Neural cell (in vitro differentiated cells): ENCODE measurements at regions not wholly inside any gene's neighbourhood (a gene's known extent, or its start where the extent isn't known, plus 50 kb on each side); places are given as distances from the start of the nearest gene placed in this dataset.
"Not testable (repeated sequence)": the region's sequence is repeated elsewhere in the genome, so short reads cannot be mapped to it uniquely, and the experiment has no call there.

ENCODE experiments used
- H2AFZ ChIP-seq: fragments of 200-600, 300-800 bp; sonication (generic), shearing (Covaris generic); 2 replicates; pipeline ENCODE4 v1.6.0; 2014; ENCODE audit warnings: low read depth, mild to moderate bottlenecking, antibody characterized with exemption, low read length, moderate library complexity
- H3F3A ChIP-seq: fragments of 200-600 bp; shearing (Covaris generic); 2 replicates; pipeline ENCODE4 v1.6.1; 2016; ENCODE audit warnings: mild to moderate bottlenecking, moderate library complexity, mixed read lengths, antibody characterized with exemption, low read length; ENCODE audit not compliant: insufficient read depth, poor library complexity, severe bottlenecking
- H3K27ac ChIP-seq: fragments of 200-600, 300-800 bp; sonication (generic), shearing (Covaris generic); 2 replicates; pipeline ENCODE4 v1.5.1; 2014; ENCODE audit warnings: mild to moderate bottlenecking, low read length, moderate library complexity
- H3K27me3 ChIP-seq: fragments of 300-800, 200-600 bp; sonication (generic), shearing (Covaris generic); 2 replicates; pipeline ENCODE4 v1.6.0; 2014; ENCODE audit warnings: mild to moderate bottlenecking, low read depth, low read length, moderate library complexity; ENCODE audit not compliant: insufficient read depth
- H3K36me3 ChIP-seq: fragments of 300-800, 200-600 bp; sonication (generic), shearing (Covaris generic); 2 replicates; pipeline ENCODE4 v1.5.1; 2014; ENCODE audit warnings: mild to moderate bottlenecking, antibody characterized with exemption, low read length, moderate library complexity; ENCODE audit not compliant: insufficient read depth
- H3K4me2 ChIP-seq: fragments of 300-800, 200-600 bp; sonication (generic), shearing (Covaris generic); 2 replicates; pipeline ENCODE4 v1.6.0; 2014; ENCODE audit warnings: mild to moderate bottlenecking, low read length
- H3K4me3 ChIP-seq: fragments of 300-800, 200-600 bp; sonication (generic), shearing (Covaris generic); 2 replicates; pipeline ENCODE4 v1.5.1; 2014; ENCODE audit warnings: mild to moderate bottlenecking, low read length, moderate library complexity
- H3K79me2 ChIP-seq: fragments of 200-600 bp; shearing (Covaris generic); replicated peaks from 2 replicates; pipeline ENCODE4 v1.6.0; 2014; ENCODE audit warnings: mild to moderate bottlenecking, low read length, moderate library complexity; ENCODE audit not compliant: insufficient read depth
- H3K9ac ChIP-seq: fragments of 300-800, 200-600 bp; sonication (generic), shearing (Covaris generic); 2 replicates; pipeline ENCODE4 v1.6.1; 2016; ENCODE audit warnings: mild to moderate bottlenecking, low read length, mixed read lengths
- H3K9me2 ChIP-seq: fragments of 200-600 bp; shearing (Covaris generic); 2 replicates; pipeline ENCODE4 v1.6.1; 2016; ENCODE audit warnings: mild to moderate bottlenecking, low read length, mixed read lengths; ENCODE audit not compliant: insufficient read depth
- H3K9me3 ChIP-seq: fragments of 200-600, 300-800 bp; sonication (generic), shearing (Covaris generic); 2 replicates; pipeline ENCODE4 v1.6.1; 2016; ENCODE audit warnings: mild to moderate bottlenecking, mixed run types, low read length, moderate library complexity, mixed read lengths
- H4K20me1 ChIP-seq: fragments of 200-600 bp; shearing (Covaris generic); 2 replicates; pipeline ENCODE4 v1.6.1; 2016; ENCODE audit warnings: mild to moderate bottlenecking, mixed run types; ENCODE audit not compliant: insufficient read depth

DNA sequence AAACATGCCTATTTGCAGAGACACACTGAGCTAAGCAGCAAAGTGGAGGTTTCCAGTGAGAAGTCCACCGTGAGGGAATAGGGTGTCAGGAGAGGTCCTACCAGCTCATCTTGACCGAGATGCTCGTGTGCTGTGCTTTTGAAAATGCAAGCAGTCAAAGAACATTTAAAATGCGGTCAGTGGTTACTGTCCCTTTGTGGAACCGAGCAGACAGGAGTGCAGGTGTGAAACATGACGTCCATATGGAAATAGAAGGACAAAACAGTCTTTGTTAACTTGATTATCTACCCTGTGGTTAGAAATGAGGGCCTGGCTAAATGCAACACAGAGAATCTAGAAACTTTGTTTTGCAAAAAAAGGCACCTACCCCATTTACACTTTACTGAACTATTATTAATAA is 473.3 kb downstream of the SPATA31A6 start:
- not testable (repeated sequence) for H3K4me3 ChIP-seq, H3K27me3 ChIP-seq, H2AFZ ChIP-seq, H3K9me3 ChIP-seq, H3K9ac ChIP-seq, H4K20me1 ChIP-seq, H3K4me2 ChIP-seq, H3F3A ChIP-seq, H3K9me2 ChIP-seq, H3K27ac ChIP-seq, H3K36me3 ChIP-seq, H3K79me2 ChIP-seq

DNA sequence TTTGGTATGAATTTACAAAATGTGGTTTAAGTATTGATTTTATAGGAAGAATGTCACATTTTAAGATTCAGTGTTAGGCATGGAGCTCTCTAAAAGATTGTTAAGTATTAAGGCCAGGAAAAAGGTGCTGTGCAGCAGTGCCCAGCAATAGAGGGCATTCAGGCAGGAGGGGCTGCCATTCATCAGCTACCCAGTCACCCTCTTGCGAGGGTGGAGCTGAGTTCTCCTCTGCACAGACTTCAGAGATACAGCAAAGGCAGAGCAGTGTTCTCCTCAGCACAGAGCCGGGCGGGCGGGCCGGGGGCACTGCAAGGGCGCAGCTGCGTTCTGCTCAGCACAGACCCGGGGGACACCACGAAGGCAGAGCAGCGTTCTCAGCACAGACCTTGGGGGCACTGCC is 474.0 kb downstream of the SPATA31A6 start:
- H3K27me3 ChIP-seq, H3K79me2 ChIP-seq, H3K36me3 ChIP-seq, H2AFZ ChIP-seq, H3K9me3 ChIP-seq, H3K4me3 ChIP-seq, H3K4me2 ChIP-seq, H3F3A ChIP-seq, H3K9ac ChIP-seq, H3K27ac ChIP-seq, H3K9me2 ChIP-seq, H4K20me1 ChIP-seq: not testable (repeated sequence)

DNA sequence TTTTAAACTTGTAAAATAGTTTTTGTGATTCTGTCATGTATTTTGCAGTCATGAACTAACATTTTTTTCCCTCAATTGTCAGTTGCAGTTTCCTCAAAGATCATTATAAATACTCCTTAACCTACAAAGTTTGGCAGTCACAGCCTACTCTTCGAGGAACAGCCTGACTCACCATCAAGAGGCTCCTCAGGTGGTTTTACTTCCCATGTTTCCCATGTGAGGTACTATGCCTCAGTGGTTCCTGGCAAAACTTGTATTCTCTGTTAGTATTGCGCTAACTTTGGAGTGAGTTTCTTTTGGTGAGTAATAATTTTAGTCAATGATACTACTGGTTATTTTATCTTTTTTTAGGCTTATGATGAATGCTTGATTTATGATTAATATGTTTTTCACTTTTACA is 513.7 kb downstream of the SPATA31A6 start:
- not testable (repeated sequence) for H3K79me2 ChIP-seq, H2AFZ ChIP-seq, H4K20me1 ChIP-seq, H3K9me3 ChIP-seq, H3F3A ChIP-seq, H3K27ac ChIP-seq, H3K9me2 ChIP-seq, H3K4me3 ChIP-seq, H3K9ac ChIP-seq, H3K4me2 ChIP-seq, H3K27me3 ChIP-seq, H3K36me3 ChIP-seq

DNA sequence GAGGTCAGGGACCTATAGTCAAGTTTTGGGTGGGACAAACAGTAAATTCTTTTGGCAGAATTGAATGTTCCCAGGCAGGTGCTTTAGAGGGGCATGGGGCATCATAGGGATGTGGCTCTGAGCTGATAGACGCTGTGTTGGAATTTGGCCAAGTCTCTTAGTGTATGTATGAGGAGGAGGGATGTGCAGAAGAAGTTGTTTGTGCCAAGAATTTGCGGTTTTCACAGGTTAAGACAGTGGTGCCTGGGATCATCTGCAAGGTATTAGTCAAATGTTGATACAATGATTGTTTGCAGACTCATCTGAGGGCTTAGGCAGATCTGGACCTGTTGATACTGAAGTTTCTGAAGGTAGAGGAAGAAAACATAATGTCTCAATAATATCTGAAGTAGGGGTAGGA is 519.4 kb downstream of the SPATA31A6 start:
- H3K36me3 ChIP-seq, H3K27me3 ChIP-seq, H3K4me3 ChIP-seq, H3K79me2 ChIP-seq, H3K9me2 ChIP-seq, H4K20me1 ChIP-seq, H3K9ac ChIP-seq, H3F3A ChIP-seq, H3K4me2 ChIP-seq, H2AFZ ChIP-seq, H3K9me3 ChIP-seq, H3K27ac ChIP-seq: not testable (repeated sequence)

DNA sequence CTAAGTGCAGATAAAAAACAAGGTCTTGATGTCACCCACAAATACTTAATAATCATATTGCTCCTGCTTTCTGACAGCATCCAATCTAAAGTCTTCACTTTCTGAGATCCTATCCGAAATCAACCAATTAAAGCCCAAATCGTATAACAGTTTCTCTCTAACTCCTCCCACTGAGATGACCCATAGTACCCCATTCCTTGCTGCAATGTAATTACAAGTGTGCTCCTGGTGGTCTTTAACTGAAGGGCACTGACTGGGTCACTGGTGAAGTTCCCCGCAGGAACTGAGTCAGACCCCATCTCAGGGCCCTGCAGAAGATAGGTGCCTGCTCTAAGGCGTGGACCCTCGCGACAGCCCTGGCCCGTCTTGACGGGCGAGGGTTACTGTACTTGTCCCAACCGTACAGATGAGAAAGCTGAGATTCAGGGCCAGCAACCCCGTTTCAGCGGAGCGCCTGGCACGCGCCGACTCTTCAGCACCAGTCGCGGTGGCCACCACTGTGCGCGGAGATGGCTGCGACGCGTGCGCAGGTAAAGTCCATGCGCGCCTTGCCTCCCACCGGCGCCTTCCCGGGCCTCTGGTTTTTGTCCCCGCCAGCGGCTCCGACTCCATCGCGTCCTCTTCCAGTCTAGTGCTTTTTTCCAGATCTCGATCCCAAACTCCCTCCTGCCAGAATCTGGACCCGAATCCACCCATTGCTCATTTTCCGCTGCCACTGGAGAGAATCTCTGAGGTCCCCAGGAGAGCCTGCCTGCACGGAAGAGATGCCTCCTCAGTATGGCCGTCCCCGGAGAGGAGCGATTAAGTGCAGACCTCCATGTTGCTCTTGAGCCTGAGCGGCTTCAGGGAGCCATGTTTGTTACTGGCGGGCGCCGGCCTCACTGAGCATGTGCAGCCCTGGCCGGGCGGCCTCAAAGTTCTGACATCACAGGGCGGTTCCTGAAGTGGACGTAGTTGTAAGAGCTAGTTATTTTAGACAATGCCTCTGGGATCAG is 541.7 kb downstream of the SPATA31A6 start:
- H3K27ac ChIP-seq, H3K9me3 ChIP-seq, H3K27me3 ChIP-seq, H3K79me2 ChIP-seq, H3K36me3 ChIP-seq, H2AFZ ChIP-seq, H3F3A ChIP-seq, H3K9me2 ChIP-seq, H3K4me2 ChIP-seq, H3K4me3 ChIP-seq, H4K20me1 ChIP-seq, H3K9ac ChIP-seq: not testable (repeated sequence)
